Transverse colon (tissue), 4 donors: ENCODE measurements at regions not wholly inside any gene's neighbourhood (a gene's known extent, or its start where the extent isn't known, plus 50 kb on each side); places are given as distances from the start of the nearest gene placed in this dataset.

ENCODE experiments used
- DNase-seq: peaks from one replicate; pipeline ENCODE4 v3.0.0-alpha.2; 2019
- H3K27ac ChIP-seq, 4 donors: fragments of 200-600 bp; sonication (generic); 2 replicates each; pipeline ENCODE4 v1.5.1; 2016 to 2018; ENCODE audit warnings: inconsistent platforms in 4 of 4
- H3K27me3 ChIP-seq: fragments of 200-600 bp; sonication (generic); 2 replicates; pipeline ENCODE4 v1.5.1; 2017; ENCODE audit warnings: inconsistent platforms
- H3K36me3 ChIP-seq, 4 donors: fragments of 200-600 bp; sonication (generic); 2 replicates each; pipeline ENCODE4 v1.5.1; 2017 to 2019; ENCODE audit warnings: inconsistent platforms in 4 of 4
- H3K4me1 ChIP-seq, 4 donors: fragments of 200-600 bp; sonication (generic); 2 replicates each; pipeline ENCODE4 v1.5.1; 2017 to 2020; ENCODE audit warnings: inconsistent platforms in 4 of 4
- H3K4me3 ChIP-seq, 4 donors: fragments of 200-600 bp; sonication (generic); 1 replicate in 1 of 4; 2 replicates in 3 of 4; pipeline versions ENCODE4 v1.5.1 to v1.6.1; 2017 to 2019; ENCODE audit warnings: inconsistent platforms in 4 of 4
- H3K9me3 ChIP-seq, 2 donors: fragments of 200-600 bp; sonication (generic); 2 replicates each; pipeline ENCODE4 v1.5.1; 2017 to 2019; ENCODE audit warnings: inconsistent platforms in 2 of 2
- CTCF ChIP-seq, 5 experiments: fragments of 200-600 bp in 3 of 5; fragments of 450-650 bp in 2 of 5; sonication (generic) in 3 of 5; IDR thresholded peaks; 1 replicate in 2 of 5; 2 replicates in 3 of 5; pipeline ENCODE4 v1.5.1; 2016 to 2017; ENCODE audit warnings: antibody characterized with exemption in 5 of 5, inconsistent platforms in 3 of 5, mild to moderate bottlenecking in 2 of 5, moderate library complexity in 1 of 5
- EP300 ChIP-seq: sonication (generic); formaldehyde crosslinking; IDR thresholded peaks from one replicate; pipeline ENCODE4 v1.6.1; 2017; ENCODE audit warnings: antibody characterized with exemption, low read depth
- POLR2A ChIP-seq: fragments of 450-650 bp; IDR thresholded peaks from one replicate; pipeline ENCODE4 v1.6.1; 2016; ENCODE audit warnings: antibody characterized with exemption, mild to moderate bottlenecking, moderate library complexity
- POLR2AphosphoS5 ChIP-seq, 3 donors: sonication (generic); formaldehyde crosslinking; IDR thresholded peaks; one replicate each; pipeline ENCODE4 v1.6.1; 2016; ENCODE audit warnings: antibody characterized with exemption in 3 of 3
- WGBS, 2 donors: methylation state at CpG; one replicate each; pipeline ENCODE4 v1.1.5; 2018; ENCODE audit warnings: low coverage in 1 of 2; 5-methylcytosine and 5-hydroxymethylcytosine counted together
- in situ Hi-C, 4 donors: fragments of 200-750 bp; cut with MboI; loops; one replicate each; pipeline versions ENCODE4 v1.15.0 to v1.15.1; 2017; ENCODE audit warnings: low sequenced_read_pairs in 3 of 4, low pct_ligation_motif_present in 1 of 4, low pct_unique_long_range_greater_than_20kb in 1 of 4
- intact Hi-C: fragments of 100-400 bp; cut with DNase I; formaldehyde crosslinking; loops from one replicate; pipeline ENCODE4 v1.15.1; 2023; ENCODE audit warnings: low total_unique reads

- Histone ChIP-seq H3K9me3 (peaks cover 0 to 4% of the 10 kb centered on the region in 2 donors), H3K4me3 (no peak overlapping the region), H3K27ac (no peak overlapping the region), H3K36me3 (no peaks in the 10 kb centered on the region), H3K27me3 (no peaks in the 10 kb centered on the region), H3K4me1 (no peaks in the 10 kb centered on the region)
- TF ChIP-seq EP300 (no peak), POLR2A (no peak), CTCF (IDR thresholded peaks at IDR 0.05) (no peak), POLR2AphosphoS5 (IDR thresholded peaks at IDR 0.05) (no peak)
- intact Hi-C loops (no loop called here), in situ Hi-C loops (no loop called here)
- 56 to 68% methylated on average over 3 of the region's 3 CpGs for WGBS, 2 donors
- DNase-seq: no peak
Observed at GRCh38 chr3:144942093-144942837, 970.6 kb downstream of the DIPK2A start.

- Histone ChIP-seq H3K27ac (no peak overlapping the region), H3K27me3 (no peaks in the 10 kb centered on the region), H3K9me3 (peaks cover 0 to 4% of the 10 kb centered on the region in 2 donors), H3K4me1 (no peaks in the 10 kb centered on the region), H3K36me3 (no peaks in the 10 kb centered on the region), H3K4me3 (no peak overlapping the region)
- TF ChIP-seq POLR2A (no peak), CTCF (IDR thresholded peaks at IDR 0.05) (no peak), EP300 (no peak), POLR2AphosphoS5 (IDR thresholded peaks at IDR 0.05) (no peak)
- in situ Hi-C loops: no loop called here
- intact Hi-C loops: no loop called here
- 79 to 81% methylated on average over 3 of the region's 3 CpGs for WGBS, 2 donors
- DNase-seq: no peak
Observed at GRCh38 chr3:144942838-144943197, 971.2 kb downstream of the DIPK2A start.

GRCh38 chr3:144947895-144948294 is 976.3 kb downstream of the DIPK2A start:
- intact Hi-C loops: no loop called here
- no peak for DNase-seq
- no peaks in the 10 kb centered on the region for H3K27me3 ChIP-seq
- H3K36me3 ChIP-seq: no peaks in the 10 kb centered on the region
- in situ Hi-C loops: no loop called here
- H3K9me3 ChIP-seq: peaks cover 0 to 4% of the 10 kb centered on the region in 2 donors
- no peak overlapping the region for H3K4me3 ChIP-seq
- no peak for TF ChIP-seq POLR2AphosphoS5 (IDR thresholded peaks at IDR 0.05)
- TF ChIP-seq POLR2A: no peak
- TF ChIP-seq EP300: no peak
- TF ChIP-seq CTCF (IDR thresholded peaks at IDR 0.05): no peak
- H3K27ac ChIP-seq: no peak overlapping the region
- WGBS, 2 donors: 79 to 83% methylated on average over 2 to 5 of the region's 5 CpGs
- H3K4me1 ChIP-seq: no peaks in the 10 kb centered on the region

GRCh38 chr3:144948711-144949110 is 977.1 kb downstream of the DIPK2A start:
- TF ChIP-seq POLR2A: no peak
- no peak for TF ChIP-seq EP300
- TF ChIP-seq POLR2AphosphoS5 (IDR thresholded peaks at IDR 0.05): no peak
- no peak for TF ChIP-seq CTCF (IDR thresholded peaks at IDR 0.05)
- intact Hi-C loops: no loop called here
- H3K4me1 ChIP-seq: no peaks in the 10 kb centered on the region
- H3K27me3 ChIP-seq: no peaks in the 10 kb centered on the region
- no peak overlapping the region for H3K4me3 ChIP-seq
- 23 to 30% methylated on average over 2 of the region's 2 CpGs for WGBS, 2 donors
- DNase-seq: no peak
- peaks cover 0 to 4% of the 10 kb centered on the region in 2 donors for H3K9me3 ChIP-seq
- in situ Hi-C loops: no loop called here
- H3K36me3 ChIP-seq: no peaks in the 10 kb centered on the region
- no peak overlapping the region for H3K27ac ChIP-seq
